Activated CD4-positive, alpha-beta T cell treated with anti-CD3 and anti-CD28 coated beads, Interleukin-2, amount 10 ng/mL, durations not matched to agents 7 days and 5 days (primary cell): ENCODE measurements at regions not wholly inside any gene's neighbourhood (a gene's known extent, or its start where the extent isn't known, plus 50 kb on each side); places are given as distances from the start of the nearest gene placed in this dataset.

ENCODE experiments used
- CTCF ChIA-PET: fragments of 350-600 bp; sonication (Branson Sonifier 250); formaldehyde crosslinking; loops from one replicate; lab custom pipeline; 2021; ENCODE audit warnings: antibody characterized with exemption; lab: Charles Lee
- POLR2A ChIA-PET: fragments of 350-600 bp; sonication (Branson Sonifier 250); formaldehyde crosslinking; loops from one replicate; lab custom pipeline; 2021; ENCODE audit warnings: antibody characterized with exemption; lab: Charles Lee
- DNase-seq: peaks from one replicate; pipeline ENCODE4 v3.0.0-alpha.2; 2020
- H3K27ac Mint-ChIP-seq: one replicate; pipeline ENCODE4 v1.8.0; 2021; ENCODE audit warnings: mild to moderate bottlenecking, moderate library complexity, mixed read lengths
- H3K27me3 Mint-ChIP-seq: one replicate; pipeline ENCODE4 v1.8.0; 2021; ENCODE audit warnings: mixed read lengths
- H3K36me3 Mint-ChIP-seq: one replicate; pipeline ENCODE4 v1.8.0; 2021; ENCODE audit warnings: low read depth, mixed read lengths
- H3K4me1 Mint-ChIP-seq: one replicate; pipeline ENCODE4 v1.8.0; 2021; ENCODE audit warnings: mixed read lengths
- H3K4me3 Mint-ChIP-seq: one replicate; pipeline ENCODE4 v1.8.0; 2021; ENCODE audit warnings: mild to moderate bottlenecking, moderate library complexity, mixed read lengths
- H3K9me3 Mint-ChIP-seq: one replicate; pipeline ENCODE4 v1.8.0; 2021; ENCODE audit warnings: mixed read lengths

- no peaks in the 10 kb centered on the region for H3K9me3 Mint-ChIP-seq
- POLR2A ChIA-PET, result no interaction called here
- no peak overlapping the region for H3K4me3 Mint-ChIP-seq
- H3K27ac Mint-ChIP-seq, result no peak overlapping the region
- peaks cover 18% of the 10 kb centered on the region for H3K27me3 Mint-ChIP-seq
- CTCF ChIA-PET, result no interaction called here
- no peaks in the 10 kb centered on the region for H3K4me1 Mint-ChIP-seq
- H3K36me3 Mint-ChIP-seq, result no peaks in the 10 kb centered on the region
- no peak for DNase-seq
Measured at GRCh38 chr18:34159691-34160185, 65.0 kb downstream of the NOL4 start.

- no peaks in the 10 kb centered on the region for H3K4me1 Mint-ChIP-seq
- ChIA-PET CTCF (no interaction called here), POLR2A (no interaction called here)
- DNase-seq, result no peak
- no peak overlapping the region for H3K4me3 Mint-ChIP-seq
- H3K9me3 Mint-ChIP-seq, result no peaks in the 10 kb centered on the region
- H3K36me3 Mint-ChIP-seq, result no peaks in the 10 kb centered on the region
- no peak overlapping the region for H3K27ac Mint-ChIP-seq
- H3K27me3 Mint-ChIP-seq, result peaks cover 18% of the 10 kb centered on the region
Measured at GRCh38 chr18:34158881-34159690, 65.6 kb downstream of the NOL4 start.

GRCh38 chr18:34153711-34154110, 71.0 kb downstream of the NOL4 start:
- Mint-ChIP-seq H3K27ac (no peak overlapping the region), H3K4me3 (no peak overlapping the region), H3K9me3 (no peaks in the 10 kb centered on the region), H3K27me3 (peaks cover 11% of the 10 kb centered on the region), H3K4me1 (peaks cover 3% of the 10 kb centered on the region), H3K36me3 (no peaks in the 10 kb centered on the region)
- POLR2A ChIA-PET, result no interaction called here
- CTCF ChIA-PET, result no interaction called here
- no peak for DNase-seq

GRCh38 chr18:34131006-34131405, 93.7 kb downstream of the NOL4 start:
- Mint-ChIP-seq H3K27ac (no peak overlapping the region), H3K27me3 (no peaks in the 10 kb centered on the region), H3K36me3 (no peaks in the 10 kb centered on the region), H3K4me1 (no peaks in the 10 kb centered on the region), H3K9me3 (no peaks in the 10 kb centered on the region), H3K4me3 (no peak overlapping the region)
- DNase-seq, result no peak
- CTCF ChIA-PET, result no interaction called here
- POLR2A ChIA-PET, result no interaction called here

DNA sequence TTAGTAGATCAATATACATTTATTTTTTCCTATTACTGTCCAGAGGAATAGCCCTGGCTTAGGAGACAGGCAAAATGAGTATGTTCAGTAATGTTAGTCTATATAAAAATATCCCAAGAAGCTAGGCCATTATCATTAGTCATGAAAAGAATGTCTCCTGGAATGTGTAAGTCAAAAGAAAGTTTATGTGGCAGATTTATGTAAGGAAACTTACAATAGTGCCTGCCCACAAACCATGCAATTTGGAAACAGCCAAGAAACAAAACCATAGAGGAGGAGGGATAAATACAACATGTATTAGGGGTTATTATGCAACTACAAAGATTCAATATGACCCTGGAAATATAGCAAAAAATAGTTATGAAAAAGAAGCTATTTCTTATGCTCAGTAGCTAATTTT, 96.3 kb downstream of the NOL4 start:
- H3K27me3 Mint-ChIP-seq, result no peaks in the 10 kb centered on the region
- no peaks in the 10 kb centered on the region for H3K4me1 Mint-ChIP-seq
- POLR2A ChIA-PET, result no interaction called here
- no peaks in the 10 kb centered on the region for H3K9me3 Mint-ChIP-seq
- no peak overlapping the region for H3K4me3 Mint-ChIP-seq
- H3K36me3 Mint-ChIP-seq, result no peaks in the 10 kb centered on the region
- no peak for DNase-seq
- no peak overlapping the region for H3K27ac Mint-ChIP-seq
- CTCF ChIA-PET, result no interaction called here

DNA sequence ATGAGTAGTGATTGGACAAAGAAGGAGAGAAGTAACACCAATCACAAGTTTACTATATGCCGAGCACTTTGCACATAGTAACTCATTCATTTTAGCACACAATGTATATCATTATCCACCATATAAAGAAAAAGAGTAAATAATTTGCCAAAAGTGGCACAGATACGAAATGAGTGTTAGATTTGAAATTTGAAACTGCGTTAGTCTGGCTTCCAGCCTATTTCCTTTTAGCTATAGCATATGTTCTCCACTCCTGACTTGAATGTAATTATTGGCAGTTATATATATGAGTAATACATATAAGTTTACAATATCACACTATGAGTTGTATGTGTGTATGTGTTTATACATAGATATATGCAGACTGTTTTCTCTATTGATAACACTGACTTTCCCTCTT, 98.6 kb downstream of the NOL4 start:
- DNase-seq, result no peak
- H3K27ac Mint-ChIP-seq, result no peak overlapping the region
- H3K4me1 Mint-ChIP-seq, result no peaks in the 10 kb centered on the region
- no peaks in the 10 kb centered on the region for H3K36me3 Mint-ChIP-seq
- H3K9me3 Mint-ChIP-seq, result no peaks in the 10 kb centered on the region
- ChIA-PET CTCF (no interaction called here), POLR2A (no interaction called here)
- H3K27me3 Mint-ChIP-seq, result no peaks in the 10 kb centered on the region
- no peak overlapping the region for H3K4me3 Mint-ChIP-seq

- no peaks in the 10 kb centered on the region for H3K4me1 Mint-ChIP-seq
- no peak overlapping the region for H3K27ac Mint-ChIP-seq
- no peaks in the 10 kb centered on the region for H3K9me3 Mint-ChIP-seq
- ChIA-PET CTCF (interaction anchor here (0.6 to 1.0 kb wide), 2 partner anchors 22 to 860 kb away, joined by 3 to 4 read pairs; no protein-coding TSS in a partner anchor), POLR2A (no interaction called here)
- H3K27me3 Mint-ChIP-seq, result no peaks in the 10 kb centered on the region
- no peak overlapping the region for H3K4me3 Mint-ChIP-seq
- DNase-seq, result peak; percentile 26
- no peaks in the 10 kb centered on the region for H3K36me3 Mint-ChIP-seq
Measured at GRCh38 chr18:34122724-34123334, 101.9 kb downstream of the NOL4 start.

- no peak for DNase-seq
- ChIA-PET CTCF (no interaction called here), POLR2A (no interaction called here)
- Mint-ChIP-seq H3K27me3 (no peaks in the 10 kb centered on the region), H3K4me3 (no peak overlapping the region), H3K27ac (no peak overlapping the region), H3K9me3 (no peaks in the 10 kb centered on the region), H3K36me3 (no peaks in the 10 kb centered on the region), H3K4me1 (no peaks in the 10 kb centered on the region)
Measured at GRCh38 chr18:34121200-34121721, 103.5 kb downstream of the NOL4 start.

GRCh38 chr18:34120294-34120693, 104.4 kb downstream of the NOL4 start:
- POLR2A ChIA-PET, result no interaction called here
- Mint-ChIP-seq H3K4me1 (no peaks in the 10 kb centered on the region), H3K27me3 (no peaks in the 10 kb centered on the region), H3K9me3 (no peaks in the 10 kb centered on the region), H3K4me3 (no peak overlapping the region), H3K27ac (no peak overlapping the region), H3K36me3 (no peaks in the 10 kb centered on the region)
- CTCF ChIA-PET, result interaction anchor here (0.6 kb wide), 1 partner anchor 553 kb away, joined by 3 read pairs; no protein-coding TSS in a partner anchor
- DNase-seq, result no peak

- ChIA-PET POLR2A (no interaction called here), CTCF (no interaction called here)
Measured at GRCh38 chr18:34117319-34117718, 107.4 kb downstream of the NOL4 start.

GRCh38 chr18:34115409-34116081, 109.2 kb downstream of the NOL4 start:
- Mint-ChIP-seq H3K27ac (no peak overlapping the region), H3K4me3 (no peak overlapping the region), H3K36me3 (no peaks in the 10 kb centered on the region), H3K27me3 (no peaks in the 10 kb centered on the region), H3K4me1 (no peaks in the 10 kb centered on the region), H3K9me3 (no peaks in the 10 kb centered on the region)
- ChIA-PET POLR2A (no interaction called here), CTCF (interaction anchor here (0.7 kb wide), 1 partner anchor 636 kb away, joined by 3 read pairs; no protein-coding TSS in a partner anchor)
- DNase-seq, result no peak

More at GRCh38 chr18:34117319-34117718, 107.4 kb downstream of the NOL4 start:
- Mint-ChIP-seq H3K4me1 (no peaks in the 10 kb centered on the region), H3K4me3 (no peak overlapping the region), H3K36me3 (no peaks in the 10 kb centered on the region), H3K27ac (no peak overlapping the region), H3K9me3 (no peaks in the 10 kb centered on the region), H3K27me3 (no peaks in the 10 kb centered on the region)
- no peak for DNase-seq

DNA sequence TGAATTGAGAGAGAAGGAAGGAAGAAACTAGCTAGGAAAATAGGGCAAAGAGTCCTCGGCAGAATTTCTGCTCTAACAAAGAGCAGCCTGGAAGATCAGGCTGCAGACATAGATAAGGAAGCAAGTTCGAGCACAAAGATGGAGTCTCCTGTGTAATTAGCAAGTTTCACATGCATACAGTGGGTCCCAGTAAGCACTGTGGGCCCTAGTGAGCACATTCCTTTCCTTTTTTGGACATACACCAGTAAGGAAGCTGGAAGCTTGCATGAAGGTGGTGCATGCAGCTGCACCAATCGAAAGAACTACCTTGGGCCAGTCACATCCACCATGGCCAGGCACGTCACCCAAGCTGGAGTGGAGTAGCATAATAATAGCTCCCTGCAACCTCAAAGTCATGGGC, 109.7 kb downstream of the NOL4 start:
- no peak for DNase-seq
- Mint-ChIP-seq H3K4me3 (no peak overlapping the region), H3K4me1 (no peaks in the 10 kb centered on the region), H3K27me3 (no peaks in the 10 kb centered on the region), H3K36me3 (no peaks in the 10 kb centered on the region), H3K27ac (no peak overlapping the region), H3K9me3 (no peaks in the 10 kb centered on the region)
- ChIA-PET CTCF (interaction anchor here (0.7 kb wide), 1 partner anchor 635 kb away, joined by 3 read pairs; no protein-coding TSS in a partner anchor), POLR2A (no interaction called here)

DNA sequence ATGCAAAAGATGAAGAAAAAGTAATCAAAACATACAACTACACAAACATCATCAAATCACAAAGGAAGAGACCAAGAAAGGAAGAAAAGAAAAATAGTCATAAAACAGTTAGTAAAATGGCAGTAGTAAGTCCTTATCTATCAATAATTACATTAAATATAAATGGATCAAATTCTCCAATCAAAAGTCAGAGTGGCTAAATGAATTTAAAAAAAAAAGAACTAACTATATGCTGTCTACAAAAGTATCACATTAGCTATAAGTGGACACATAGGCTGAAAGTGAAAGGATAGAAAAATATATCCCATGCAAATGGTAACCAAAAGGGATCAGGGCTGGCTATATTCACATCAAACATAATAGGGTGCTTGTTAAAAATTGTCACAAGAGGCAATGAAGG, 116.5 kb downstream of the NOL4 start:
- ChIA-PET CTCF (no interaction called here), POLR2A (no interaction called here)
- Mint-ChIP-seq H3K27ac (no peak overlapping the region), H3K27me3 (no peaks in the 10 kb centered on the region), H3K9me3 (peaks cover 8% of the 10 kb centered on the region), H3K4me1 (no peaks in the 10 kb centered on the region), H3K4me3 (no peak overlapping the region), H3K36me3 (no peaks in the 10 kb centered on the region)
- no peak for DNase-seq
